ENCODE measurements at regions not wholly inside any gene's neighbourhood (a gene's known extent, or its start where the extent isn't known, plus 50 kb on each side); places are given as distances from the start of the nearest gene placed in this dataset.

DNA sequence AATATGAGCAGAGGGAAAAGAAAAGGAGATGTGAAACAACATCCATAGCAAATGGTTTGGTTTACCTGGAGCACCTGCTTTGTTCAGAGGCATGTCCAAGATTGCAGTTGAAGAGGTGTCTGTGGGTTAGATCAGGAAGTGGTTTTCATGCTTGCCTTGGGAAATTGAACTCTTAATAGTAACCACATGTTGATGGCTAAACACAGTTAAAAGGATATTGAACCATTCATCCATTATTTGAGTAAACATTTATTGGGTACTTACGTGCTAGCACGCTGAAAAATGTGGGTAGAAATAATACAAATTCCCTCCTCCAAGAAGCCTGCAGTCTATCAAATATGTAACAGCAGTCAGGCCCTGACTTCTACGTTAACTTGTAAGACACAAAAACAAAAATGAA, 235.7 kb upstream of the TNC start:
- DNase-seq (no peak), ATAC-seq (ENCODE audit: low read depth in 2 of 2) (no peak)
- H3K9me3 Mint-ChIP-seq = peaks cover 0 to 6% (median 3%) of the 10 kb centered on the region in 7 donors
- no peaks in the 10 kb centered on the region for H3K27me3 Mint-ChIP-seq
- H3K36me3 Mint-ChIP-seq = no peaks in the 10 kb centered on the region
- no peak overlapping the region for H3K4me3 Mint-ChIP-seq
- H3K27ac Mint-ChIP-seq = no peak overlapping the region
- H3K4me1 Mint-ChIP-seq = no peaks in the 10 kb centered on the region

- H3K27me3 Mint-ChIP-seq = no peaks in the 10 kb centered on the region
- H3K9me3 Mint-ChIP-seq = peaks cover 0 to 4% (median 0%) of the 10 kb centered on the region in 7 donors
- H3K4me3 Mint-ChIP-seq = no peak overlapping the region
- ATAC-seq (ENCODE audit: low read depth in 2 of 2) (no peak), DNase-seq (no peak)
- no peaks in the 10 kb centered on the region for H3K36me3 Mint-ChIP-seq
- H3K4me1 Mint-ChIP-seq = no peaks in the 10 kb centered on the region
- H3K27ac Mint-ChIP-seq = no peak overlapping the region
Observed at GRCh38 chr9:115357821-115358220, 239.9 kb upstream of the TNC start.

GRCh38 chr9:115359017-115359780, 241.2 kb upstream of the TNC start:
- no peak overlapping the region for H3K27ac Mint-ChIP-seq
- H3K27me3 Mint-ChIP-seq = no peaks in the 10 kb centered on the region
- ATAC-seq (ENCODE audit: low read depth in 2 of 2) = no peak
- peaks cover 0 to 4% (median 0%) of the 10 kb centered on the region in 7 donors for H3K9me3 Mint-ChIP-seq
- DNase-seq = no peak
- H3K4me1 Mint-ChIP-seq = no peaks in the 10 kb centered on the region
- no peaks in the 10 kb centered on the region for H3K36me3 Mint-ChIP-seq
- no peak overlapping the region for H3K4me3 Mint-ChIP-seq

- ATAC-seq (ENCODE audit: low read depth in 2 of 2) (no peak), DNase-seq (no peak)
- Mint-ChIP-seq H3K4me3 (no peak overlapping the region), H3K27ac (no peak overlapping the region), H3K36me3 (no peaks in the 10 kb centered on the region), H3K4me1 (no peaks in the 10 kb centered on the region), H3K9me3 (no peaks in the 10 kb centered on the region), H3K27me3 (no peaks in the 10 kb centered on the region)
Observed at GRCh38 chr9:115360122-115360521, 242.2 kb upstream of the TNC start.

DNA sequence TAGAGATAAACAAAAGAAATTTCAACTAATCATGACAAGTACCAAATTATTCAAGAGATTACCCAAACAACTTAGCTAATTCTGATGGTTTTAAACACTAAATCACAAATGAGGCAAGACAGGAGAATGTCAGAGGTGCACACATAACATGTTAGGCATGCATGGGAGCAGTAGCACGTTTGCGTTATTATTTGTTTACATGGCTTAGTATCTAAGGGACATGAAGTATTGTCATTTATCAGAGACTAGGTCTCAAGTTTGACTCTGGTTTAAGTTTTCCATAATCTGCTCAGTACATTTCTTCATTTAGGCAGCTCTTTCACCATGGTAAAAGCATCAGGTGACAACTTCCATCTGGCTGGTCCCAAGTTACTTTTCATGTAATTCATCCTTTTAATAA, 244.1 kb upstream of the TNC start:
- H3K9me3 Mint-ChIP-seq = no peaks in the 10 kb centered on the region
- DNase-seq (no peak), ATAC-seq (ENCODE audit: low read depth in 2 of 2) (no peak)
- no peaks in the 10 kb centered on the region for H3K27me3 Mint-ChIP-seq
- no peak overlapping the region for H3K4me3 Mint-ChIP-seq
- peak overlapping the region in 1 of 6 donors; percentile 6 for H3K27ac Mint-ChIP-seq
- H3K4me1 Mint-ChIP-seq = no peaks in the 10 kb centered on the region
- no peaks in the 10 kb centered on the region for H3K36me3 Mint-ChIP-seq

- Mint-ChIP-seq H3K4me3 (no peak overlapping the region), H3K27me3 (no peaks in the 10 kb centered on the region), H3K4me1 (no peaks in the 10 kb centered on the region), H3K9me3 (no peaks in the 10 kb centered on the region), H3K36me3 (no peaks in the 10 kb centered on the region), H3K27ac (no peak overlapping the region)
- ATAC-seq (ENCODE audit: low read depth in 2 of 2) (no peak), DNase-seq (no peak)
Observed at GRCh38 chr9:115362640-115363039, 244.7 kb upstream of the TNC start.

DNA sequence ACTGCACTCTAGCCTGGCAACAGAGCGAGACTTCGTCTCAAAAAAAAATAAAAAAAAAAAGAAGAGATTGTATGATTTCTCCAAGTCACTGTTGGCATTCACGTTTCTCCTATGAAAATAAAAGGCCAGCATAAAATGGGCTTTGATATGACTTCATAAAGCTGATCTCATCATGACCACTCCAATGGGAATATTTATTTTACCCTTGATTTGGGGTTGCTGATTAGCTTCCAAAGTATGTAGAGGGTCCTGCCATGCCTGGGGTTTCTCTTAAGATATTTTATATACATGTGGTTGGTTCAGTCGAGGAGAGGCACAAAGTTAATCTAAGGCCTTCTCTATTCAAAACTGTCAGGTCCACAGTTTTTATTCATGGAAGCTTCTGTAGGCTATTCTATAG, 247.0 kb upstream of the TNC start:
- ATAC-seq (ENCODE audit: low read depth in 2 of 2) = no peak
- H3K9me3 Mint-ChIP-seq = no peaks in the 10 kb centered on the region
- no peak overlapping the region for H3K27ac Mint-ChIP-seq
- H3K36me3 Mint-ChIP-seq = no peaks in the 10 kb centered on the region
- no peaks in the 10 kb centered on the region for H3K4me1 Mint-ChIP-seq
- no peaks in the 10 kb centered on the region for H3K27me3 Mint-ChIP-seq
- H3K4me3 Mint-ChIP-seq = no peak overlapping the region
- no peak for DNase-seq

DNA sequence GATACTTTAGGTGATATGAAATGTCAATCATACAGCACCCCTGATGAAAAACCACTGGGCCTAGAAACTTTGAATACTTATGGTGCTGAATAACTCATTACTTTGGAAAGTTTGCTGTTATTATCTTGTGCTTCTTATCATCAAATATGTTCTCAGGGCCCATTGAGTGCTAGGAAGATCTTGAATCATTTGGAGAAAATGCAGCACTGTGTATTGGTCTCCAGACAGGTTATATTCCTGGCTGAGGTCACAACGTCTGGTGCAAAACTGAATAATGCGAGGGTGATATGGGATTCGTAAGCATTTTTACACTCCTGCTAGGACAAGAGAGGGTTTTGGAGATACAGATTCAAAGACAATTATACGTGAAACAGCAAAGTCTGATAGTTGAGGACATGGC, 249.4 kb upstream of the TNC start:
- Mint-ChIP-seq H3K4me1 (no peaks in the 10 kb centered on the region), H3K36me3 (peaks cover 0 to 8% of the 10 kb centered on the region in 2 donors), H3K9me3 (peaks cover 0 to 8% (median 2%) of the 10 kb centered on the region in 7 donors), H3K4me3 (no peak overlapping the region), H3K27me3 (no peaks in the 10 kb centered on the region), H3K27ac (no peak overlapping the region)
- ATAC-seq (ENCODE audit: low read depth in 2 of 2) = no peak
- DNase-seq = no peak

- no peaks in the 10 kb centered on the region for H3K27me3 Mint-ChIP-seq
- H3K4me3 Mint-ChIP-seq = no peak overlapping the region
- peaks cover 0 to 8% (median 2%) of the 10 kb centered on the region in 7 donors for H3K9me3 Mint-ChIP-seq
- no peaks in the 10 kb centered on the region for H3K4me1 Mint-ChIP-seq
- ATAC-seq (ENCODE audit: low read depth in 2 of 2) (no peak), DNase-seq (no peak)
- no peak overlapping the region for H3K27ac Mint-ChIP-seq
- H3K36me3 Mint-ChIP-seq = peaks cover 0 to 8% of the 10 kb centered on the region in 2 donors
Observed at GRCh38 chr9:115367780-115368525, 250.0 kb upstream of the TNC start.

DNA sequence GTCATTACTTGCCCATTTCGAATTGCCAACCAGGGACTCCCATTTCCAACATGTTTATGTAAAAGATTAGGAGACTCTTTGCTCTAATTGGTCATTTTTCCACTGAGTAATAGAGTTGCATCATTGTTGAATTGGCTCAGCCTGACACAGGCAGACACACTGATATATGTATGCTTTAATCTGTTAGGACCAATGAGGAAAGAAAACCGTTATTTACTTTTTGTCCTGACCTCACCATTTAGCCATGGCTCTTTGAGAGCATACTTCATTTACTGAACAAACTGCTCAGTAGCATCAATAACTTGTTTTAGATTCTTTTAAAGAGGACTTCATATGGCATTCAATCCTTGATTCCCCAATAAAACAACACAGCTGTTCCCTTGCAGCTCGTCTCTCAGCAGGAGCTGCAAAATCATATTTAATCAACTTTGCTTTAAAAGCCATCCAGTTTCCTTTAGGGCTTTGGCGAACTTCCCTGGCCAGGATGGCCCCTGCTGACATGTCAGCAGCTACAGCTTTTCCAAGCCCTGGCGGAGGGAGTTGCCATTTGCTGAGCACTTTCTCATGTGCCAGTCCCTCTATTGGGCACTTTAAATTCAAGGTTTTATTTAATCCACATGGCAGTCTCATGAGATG, 251.5 kb upstream of the TNC start:
- Mint-ChIP-seq H3K4me3 (no peak overlapping the region), H3K4me1 (no peaks in the 10 kb centered on the region), H3K36me3 (peaks cover 0 to 8% of the 10 kb centered on the region in 2 donors), H3K27me3 (no peaks in the 10 kb centered on the region), H3K27ac (no peak overlapping the region), H3K9me3 (peaks cover 0 to 8% (median 4%) of the 10 kb centered on the region in 7 donors)
- ATAC-seq (ENCODE audit: low read depth in 2 of 2) (no peak), DNase-seq (no peak)

DNA sequence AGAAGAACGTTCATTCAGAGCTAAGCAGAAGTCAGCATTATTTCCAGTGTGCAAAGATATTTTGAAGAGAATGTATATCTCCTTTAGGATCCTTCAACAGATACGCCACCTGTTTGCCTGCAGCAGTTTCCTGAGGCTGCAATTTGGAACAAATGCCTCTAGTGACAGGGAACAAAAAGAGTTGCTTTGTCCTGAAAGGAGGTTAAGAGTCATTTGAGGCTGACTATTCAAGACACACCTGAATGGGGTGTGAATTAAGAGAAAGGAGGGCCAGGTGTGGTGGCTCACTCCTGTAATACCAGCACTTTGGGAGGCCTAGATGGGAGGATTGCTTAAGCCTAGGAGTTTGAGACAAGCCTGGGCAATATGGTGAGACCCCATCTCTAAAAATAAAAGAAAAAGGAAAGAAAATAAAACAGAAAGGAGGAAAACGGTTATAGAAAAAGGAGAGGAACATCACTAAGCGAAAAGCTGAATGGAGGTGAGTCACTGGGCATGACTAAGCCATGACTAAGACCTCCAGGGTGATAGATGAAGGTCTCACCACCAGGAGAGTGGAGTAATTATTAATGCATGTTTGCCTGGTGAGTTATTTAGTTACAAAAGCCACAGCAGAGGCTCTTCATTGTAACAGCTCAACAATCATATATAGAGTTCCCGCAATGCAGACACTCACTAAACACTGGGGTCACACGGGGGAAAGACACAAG, 255.2 kb upstream of the TNC start:
- peaks cover 0 to 8% of the 10 kb centered on the region in 2 donors for H3K36me3 Mint-ChIP-seq
- H3K4me1 Mint-ChIP-seq = no peaks in the 10 kb centered on the region
- no peak overlapping the region for H3K4me3 Mint-ChIP-seq
- no peaks in the 10 kb centered on the region for H3K27me3 Mint-ChIP-seq
- peaks cover 0 to 10% (median 4%) of the 10 kb centered on the region in 7 donors for H3K9me3 Mint-ChIP-seq
- ATAC-seq (ENCODE audit: low read depth in 2 of 2) (no peak), DNase-seq (no peak)
- peak overlapping the region in 1 of 6 donors; percentile 79 for H3K27ac Mint-ChIP-seq

GRCh38 chr9:115373710-115374045, 255.7 kb upstream of the TNC start:
- Mint-ChIP-seq H3K36me3 (peaks cover 0 to 8% of the 10 kb centered on the region in 2 donors), H3K27ac (no peak overlapping the region), H3K4me3 (no peak overlapping the region), H3K9me3 (peaks cover 0 to 10% (median 4%) of the 10 kb centered on the region in 7 donors), H3K4me1 (no peaks in the 10 kb centered on the region), H3K27me3 (no peaks in the 10 kb centered on the region)
- ATAC-seq (ENCODE audit: low read depth in 2 of 2) = no peak
- no peak for DNase-seq

- ATAC-seq (ENCODE audit: low read depth in 2 of 2) (no peak), DNase-seq (no peak)
- Mint-ChIP-seq H3K4me1 (no peaks in the 10 kb centered on the region), H3K27me3 (no peaks in the 10 kb centered on the region), H3K9me3 (peaks cover 0 to 10% (median 4%) of the 10 kb centered on the region in 7 donors), H3K4me3 (no peak overlapping the region), H3K36me3 (peaks cover 0 to 8% of the 10 kb centered on the region in 2 donors), H3K27ac (no peak overlapping the region)
Observed at GRCh38 chr9:115374724-115375268, 256.8 kb upstream of the TNC start.

Measured in naive B cell (primary cell).